K562 (cell line): ENCODE measurements at regions not wholly inside any gene's neighbourhood (a gene's known extent, or its start where the extent isn't known, plus 50 kb on each side); places are given as distances from the start of the nearest gene placed in this dataset.

Experiments used
- ATAC-seq: fragments of 200-7000 bp; cut with Tn5 transposase; 3 replicates; pipeline ENCODE4 v1.9.1; 2020; ENCODE audit warnings: moderate library complexity
- BruUV-seq: library from RNA; stranded (reverse); fragments of 400-500 nt; replicated peaks from 2 replicates; lab custom pipeline; 2021; lab: Mats Ljungman, UMichigan
- CTCF ChIA-PET: fragments of 300-600 bp; formaldehyde crosslinking; extraction: SDS; loops from one replicate; lab custom pipeline; 2021; ENCODE audit warnings: low intra/inter-chr PET ratio; lab: Yijun Ruan, JAX
- POLR2A ChIA-PET: fragments of 300-600, 350-650 bp; sonication (Branson Sonifier 250); formaldehyde crosslinking; extraction: SDS; loops from one replicate; lab custom pipeline; 2021; ENCODE audit warnings: antibody characterized with exemption, inconsistent platforms; lab: Yijun Ruan, JAX
- DNase-seq, 4 experiments: peaks; one replicate each; pipeline versions ENCODE4 v3.0.0 to v3.0.0-alpha.2; 2011 to 2018; ENCODE audit warnings: low spot score in 3 of 4, mixed read lengths in 3 of 4; ENCODE audit errors: extremely low read depth in 1 of 4
- FAIRE-seq: peaks from 2 replicates; lab custom pipeline; 2011; peaks lifted over from hg19 to GRCh38; lab: Jason Lieb, UNC
- H2AFZ ChIP-seq: 2 replicates; pipeline ENCODE4 v1.6.0; 2011; ENCODE audit warnings: low read depth, low read length, control low read depth, inconsistent platforms
- H3K27ac ChIP-seq: fragments of 200-600 bp; 3 replicates; pipeline ENCODE4 v1.8.0; 2011; ENCODE audit warnings: low read depth, mild to moderate bottlenecking, control low read depth, inconsistent platforms, low read length, moderate library complexity, mixed read lengths; ENCODE audit errors: extremely low read depth
- H3K27me3 ChIP-seq, 2 experiments: fragments of 300-600 bp in 1 of 2; 2 replicates in 1 of 2; 3 replicates in 1 of 2; pipeline versions ENCODE4 v1.6.0 to v1.8.0; 2011; ENCODE audit warnings: inconsistent platforms in 2 of 2, low read length in 2 of 2, mild to moderate bottlenecking in 1 of 2, mixed read lengths in 1 of 2, moderate library complexity in 1 of 2; ENCODE audit not compliant: control insufficient read depth in 2 of 2, insufficient read depth in 2 of 2
- H3K36me3 ChIP-seq: fragments of 300-600 bp; 3 replicates; pipeline ENCODE4 v1.8.0; 2011; ENCODE audit warnings: mild to moderate bottlenecking, low read length, inconsistent platforms; ENCODE audit not compliant: control insufficient read depth, insufficient read depth
- H3K4me1 ChIP-seq, 2 experiments: fragments of 200-600 bp in 1 of 2; replicated peaks in 1 of 2; 2 replicates in 1 of 2; 3 replicates in 1 of 2; pipeline versions ENCODE4 v1.5.1 to v1.8.0; 2011; ENCODE audit warnings: inconsistent platforms in 2 of 2, low read length in 2 of 2, mild to moderate bottlenecking in 1 of 2, mixed read lengths in 1 of 2, moderate library complexity in 1 of 2; ENCODE audit not compliant: control insufficient read depth in 2 of 2, insufficient read depth in 2 of 2
- H3K4me2 ChIP-seq: 2 replicates; pipeline ENCODE4 v1.6.1; 2011; ENCODE audit warnings: low read length, control low read depth, inconsistent platforms, mixed read lengths; ENCODE audit not compliant: insufficient read depth
- H3K4me3 ChIP-seq: fragments of 200-600 bp; sonication (generic), shearing (Covaris generic); 2 replicates; pipeline ENCODE4 v1.5.1; 2016; ENCODE audit warnings: control low read depth, inconsistent platforms
- H3K79me2 ChIP-seq: fragments of 200-600 bp; 3 replicates; pipeline ENCODE4 v1.8.0; 2011; ENCODE audit warnings: low read length, inconsistent platforms; ENCODE audit not compliant: control insufficient read depth, insufficient read depth
- H3K9ac ChIP-seq, 2 experiments: 2 replicates each; pipeline versions ENCODE4 v1.6.0 to v1.6.1; 2011; ENCODE audit warnings: low read depth in 2 of 2, low read length in 2 of 2, control low read depth in 1 of 2, inconsistent platforms in 1 of 2, mild to moderate bottlenecking in 1 of 2, mixed read lengths in 1 of 2; ENCODE audit not compliant: insufficient read depth in 1 of 2
- H3K9me1 ChIP-seq: one replicate; pipeline ENCODE4 v1.6.0; 2011; ENCODE audit warnings: inconsistent platforms, mild to moderate bottlenecking, low read length, moderate library complexity; ENCODE audit not compliant: control insufficient read depth, insufficient read depth
- H3K9me3 ChIP-seq: replicated peaks from 2 replicates; pipeline ENCODE4 v1.5.1; 2011; ENCODE audit warnings: low read depth, low read length, inconsistent platforms; ENCODE audit not compliant: control insufficient read depth, insufficient read depth
- H4K20me1 ChIP-seq: replicated peaks from 2 replicates; pipeline ENCODE4 v1.6.1; 2011; ENCODE audit warnings: low read length, inconsistent platforms, mixed read lengths; ENCODE audit not compliant: control insufficient read depth, insufficient read depth
- CBX3 ChIP-seq, 2 experiments: IDR thresholded peaks; 1 replicate in 1 of 2; 2 replicates in 1 of 2; pipeline ENCODE4 v1.6.1; 2012; ENCODE audit warnings: inconsistent platforms in 2 of 2, low read length in 2 of 2, borderline replicate concordance in 1 of 2, control low read depth in 1 of 2
- CREB1 ChIP-seq, 2 experiments: sonication (generic) in 1 of 2; formaldehyde crosslinking in 1 of 2; IDR thresholded peaks; 2 replicates each; pipeline versions ENCODE4 v1.6.1 to v1.8.0; 2012 to 2022; ENCODE audit warnings: inconsistent platforms in 1 of 2, mild to moderate bottlenecking in 1 of 2, missing genetic modification reagents in 1 of 2, moderate library complexity in 1 of 2
- MCM7 ChIP-seq, 2 experiments: fragments of 450-650 bp; IDR thresholded peaks; 2 replicates each; pipeline ENCODE4 v1.6.1; 2016 to 2018
- MYNN ChIP-seq, 2 experiments: sonication (generic); formaldehyde crosslinking in 1 of 2; IDR thresholded peaks; 2 replicates each; pipeline versions ENCODE4 v1.5.0 to v1.6.1; 2016 to 2020; ENCODE audit warnings: antibody characterized with exemption in 1 of 2, missing genetic modification reagents in 1 of 2
- NCOA2 ChIP-seq, 2 experiments: fragments of 450-650 bp; IDR thresholded peaks; 2 replicates each; pipeline ENCODE4 v1.6.1; 2018; ENCODE audit warnings: mild to moderate bottlenecking in 2 of 2, moderate library complexity in 1 of 2; ENCODE audit not compliant: partially characterized antibody in 2 of 2
- NCOR1 ChIP-seq: fragments of 450-650 bp; IDR thresholded peaks from 2 replicates; pipeline ENCODE4 v1.6.1; 2016; ENCODE audit warnings: mild to moderate bottlenecking, moderate library complexity
- PHB2 ChIP-seq: fragments of 450-650 bp; IDR thresholded peaks from 2 replicates; pipeline ENCODE4 v1.6.1; 2017; ENCODE audit warnings: low read depth
- PHTF2 ChIP-seq: fragments of 250-450 bp; sonication (Bioruptor Pico); IDR thresholded peaks from 2 replicates; pipeline ENCODE4 v1.5.0; 2021; ENCODE audit warnings: mild to moderate bottlenecking
- PML ChIP-seq: IDR thresholded peaks from 2 replicates; pipeline ENCODE4 v1.6.1; 2012; ENCODE audit warnings: low read length, inconsistent platforms
- SRF ChIP-seq, 2 experiments: fragments of 250-450, 450-650 bp in 1 of 2; sonication (Bioruptor Pico) in 1 of 2; sonication (generic) in 1 of 2; formaldehyde crosslinking; IDR thresholded peaks; 2 replicates each; pipeline versions ENCODE4 v1.5.0 to v1.5.1; 2020 to 2022; ENCODE audit warnings: mild to moderate bottlenecking in 1 of 2, missing genetic modification reagents in 1 of 2
- ZNF3 ChIP-seq: fragments of 250-450 bp; sonication (Bioruptor Pico); IDR thresholded peaks from 2 replicates; pipeline ENCODE4 v1.5.0; 2021; ENCODE audit warnings: mild to moderate bottlenecking, moderate library complexity
- ZNF354B ChIP-seq: fragments of 250-450 bp; sonication (Bioruptor Pico); IDR thresholded peaks from 2 replicates; pipeline ENCODE4 v1.4.0; 2020
- ZNF780A ChIP-seq: fragments of 250-450 bp; sonication (Bioruptor Pico); IDR thresholded peaks from 2 replicates; pipeline ENCODE4 v1.5.0; 2021; ENCODE audit warnings: mild to moderate bottlenecking
- WGBS: fragments of 100-300 bp; shearing (Covaris generic); methylation state at CpG from one replicate; pipeline ENCODE4 v1.1.6; 2016; ENCODE audit warnings: low coverage, mixed read lengths; ENCODE audit not compliant: insufficient coverage; ENCODE audit errors: missing lambda C conversion rate; 5-methylcytosine and 5-hydroxymethylcytosine counted together
- in situ Hi-C: fragments of 300-500 bp; cut with MboI; formaldehyde crosslinking; loops from 4 replicates; pipeline ENCODE4 v1.15.0; 2018; ENCODE audit warnings: inconsistent platforms, mixed read lengths
- intact Hi-C: fragments of 100-400 bp; cut with micrococcal nuclease; formaldehyde crosslinking; loops from 2 replicates; pipeline ENCODE4 v1.14.2; 2022

GRCh38 chr22:25360411-25360810 is 141.0 kb downstream of the CRYBB2 start:
- no peaks in the 10 kb centered on the region for H3K9me1 ChIP-seq
- TF ChIP-seq PHB2 (no peak), ZNF780A (CRISPR knock-in tag) (no peak), ZNF3 (CRISPR knock-in tag) (no peak), ZNF354B (no peak), CREB1 (IDR thresholded peaks at IDR 0.05) (no peak), CREB1 (CRISPR knock-in tag; IDR thresholded peaks at IDR 0.05) (no peak)
- TF ChIP-seq, all 486 proteins: peak for 0
- no TSS peak for BruUV-seq
- Histone ChIP-seq H3K4me2 (no peak overlapping the region), H3K27ac (no peak overlapping the region), H4K20me1 (peaks cover 11% of the 10 kb centered on the region), H3K79me2 (no peaks in the 10 kb centered on the region; the same call in 1 of the 3 replicates), H2AFZ (no peak overlapping the region), H3K9ac (no peak overlapping the region), H3K4me1 (peaks cover 0 to 12% of the 10 kb centered on the region in 2 experiments; a peak in 1 of 5 replicates), H3K9me3 (no peaks in the 10 kb centered on the region), H3K4me3 (no peak overlapping the region), H3K27me3 (no peaks in the 10 kb centered on the region), H3K36me3 (peaks cover 34% of the 10 kb centered on the region; the same call in 1 of the 3 replicates)
- WGBS = 97% methylated on average over 8 of the region's 12 CpGs
- FAIRE-seq (no peak), DNase-seq (no peak), ATAC-seq (no peak)
- intact Hi-C loops = loop anchor here (10.0 kb wide), 1 partner anchor 84 kb away; no protein-coding TSS in a partner anchor
- in situ Hi-C loops = no loop called here
- POLR2A ChIA-PET = no interaction called here
- CTCF ChIA-PET = no interaction called here

- Histone ChIP-seq H2AFZ (no peak overlapping the region), H3K27ac (no peak overlapping the region), H3K4me3 (no peak overlapping the region), H3K4me1 (peaks cover 0 to 12% of the 10 kb centered on the region in 2 experiments; a peak in 1 of 5 replicates), H3K9ac (no peak overlapping the region; a peak in 1 of 4 replicates), H3K4me2 (no peak overlapping the region), H3K27me3 (no peaks in the 10 kb centered on the region), H3K9me3 (no peaks in the 10 kb centered on the region), H3K79me2 (no peaks in the 10 kb centered on the region; the same call in 1 of the 3 replicates), H4K20me1 (peaks cover 11% of the 10 kb centered on the region), H3K9me1 (no peaks in the 10 kb centered on the region), H3K36me3 (peaks cover 29% of the 10 kb centered on the region; the same call in 1 of the 3 replicates)
- in situ Hi-C loops (no loop called here), intact Hi-C loops (loop anchor here (10.0 kb wide), 1 partner anchor 84 kb away; no protein-coding TSS in a partner anchor)
- TF ChIP-seq NCOA2 (IDR thresholded peaks at IDR 0.05; ENCODE audit: partially characterized antibody in 2 of 2) (no peak), PHTF2 (CRISPR knock-in tag) (no peak), NCOR1 (no peak), MYNN (IDR thresholded peaks at IDR 0.05) (no peak), MYNN (CRISPR knock-in tag; IDR thresholded peaks at IDR 0.05) (no peak), PML (no peak), SRF (CRISPR knock-in tag; IDR thresholded peaks at IDR 0.05) (no peak), MCM7 (IDR thresholded peaks at IDR 0.05) (no peak), CBX3 (IDR thresholded peaks at IDR 0.05; ENCODE audit: borderline replicate concordance in 1 of 2, low read length in 2 of 2) (no peak)
- 87% methylated on average over 12 of the region's 15 CpGs for whole genome bisulfite sequencing
- FAIRE-seq = no peak
- POLR2A ChIA-PET = no interaction called here
- ATAC-seq = no peak
- CTCF ChIA-PET = no interaction called here
- no peak for DNase-seq
- no TSS peak for BruUV-seq
These were observed 141.6 kb downstream of the CRYBB2 start for GRCh38 chr22:25360891-25361645.
